ENCODE measurements at regions not wholly inside any gene's neighbourhood (a gene's known extent, or its start where the extent isn't known, plus 50 kb on each side); places are given as distances from the start of the nearest gene placed in this dataset.

- TF ChIP-seq, protein P1, sequence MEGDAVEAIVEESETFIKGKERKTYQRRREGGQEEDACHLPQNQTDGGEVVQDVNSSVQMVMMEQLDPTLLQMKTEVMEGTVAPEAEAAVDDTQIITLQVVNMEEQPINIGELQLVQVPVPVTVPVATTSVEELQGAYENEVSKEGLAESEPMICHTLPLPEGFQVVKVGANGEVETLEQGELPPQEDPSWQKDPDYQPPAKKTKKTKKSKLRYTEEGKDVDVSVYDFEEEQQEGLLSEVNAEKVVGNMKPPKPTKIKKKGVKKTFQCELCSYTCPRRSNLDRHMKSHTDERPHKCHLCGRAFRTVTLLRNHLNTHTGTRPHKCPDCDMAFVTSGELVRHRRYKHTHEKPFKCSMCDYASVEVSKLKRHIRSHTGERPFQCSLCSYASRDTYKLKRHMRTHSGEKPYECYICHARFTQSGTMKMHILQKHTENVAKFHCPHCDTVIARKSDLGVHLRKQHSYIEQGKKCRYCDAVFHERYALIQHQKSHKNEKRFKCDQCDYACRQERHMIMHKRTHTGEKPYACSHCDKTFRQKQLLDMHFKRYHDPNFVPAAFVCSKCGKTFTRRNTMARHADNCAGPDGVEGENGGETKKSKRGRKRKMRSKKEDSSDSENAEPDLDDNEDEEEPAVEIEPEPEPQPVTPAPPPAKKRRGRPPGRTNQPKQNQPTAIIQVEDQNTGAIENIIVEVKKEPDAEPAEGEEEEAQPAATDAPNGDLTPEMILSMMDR (IDR thresholded peaks at IDR 0.05): no peak
- no peaks in the 10 kb centered on the region for H3K4me1 Mint-ChIP-seq
Measured at GRCh38 chr20:48075591-48076174, 290.4 kb upstream of the SULF2 start.

DNA sequence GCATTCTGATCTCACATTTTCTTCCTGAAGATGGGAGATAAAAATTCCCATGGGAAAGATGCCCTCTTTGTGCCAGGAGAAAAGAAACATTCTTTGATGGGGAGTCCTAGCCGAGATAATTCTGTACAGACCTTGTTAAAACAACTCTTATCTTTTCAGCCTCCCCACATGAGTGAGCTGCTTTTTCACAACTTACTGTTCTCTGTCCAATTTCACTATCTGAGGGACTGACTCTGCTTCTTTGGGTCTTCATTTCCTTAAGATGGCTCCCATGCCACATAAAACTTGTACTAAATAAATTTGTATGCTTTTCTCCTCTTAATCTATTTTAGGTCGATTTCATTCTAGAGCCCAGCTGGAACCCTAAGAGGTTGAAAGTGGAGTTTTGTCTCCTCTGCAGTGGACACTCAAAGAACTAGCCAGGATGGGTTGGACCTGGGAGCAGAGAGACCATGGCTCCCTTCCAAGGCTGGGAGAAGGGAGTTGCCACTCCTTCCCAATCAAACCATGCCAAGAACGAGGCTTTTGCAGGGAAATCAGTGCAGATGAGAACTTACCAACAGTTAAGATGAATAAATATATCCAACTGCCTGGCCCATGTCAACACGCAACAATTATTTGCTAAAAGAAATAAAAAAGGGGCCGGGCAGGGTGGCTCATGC, 285.8 kb upstream of the SULF2 start:
- H3K4me1 ChIP-seq (ENCODE audit: control insufficient read depth in 1 of 2, insufficient read depth in 2 of 2, low read length in 2 of 2): no peaks in the 10 kb centered on the region
- no peak overlapping the region for H3K4me3 ChIP-seq (replicated peaks in 1 of 3; ENCODE audit: low read depth in 2 of 3, low read length in 3 of 3)
- Mint-ChIP-seq H3K4me3 (no peak overlapping the region), H3K9me3 (peaks cover 0 to 8% (median 3%) of the 10 kb centered on the region in 7 donors), H3K27me3 (ENCODE audit: low read depth in 3 of 3) (peaks cover 5 to 21% (median 6%) of the 10 kb centered on the region in 3 donors), H3K36me3 (no peaks in the 10 kb centered on the region), H3K4me1 (no peaks in the 10 kb centered on the region), H3K27ac (peak overlapping the region in 1 of 7 donors; percentile 61)
- intact Hi-C loops (cut with micrococcal nuclease): no loop called here
- H3K79me2 ChIP-seq (ENCODE audit: insufficient read depth, low read length): no peaks in the 10 kb centered on the region
- no CpG with 5 or more reads among the region's 5 CpGs for WGBS (ENCODE audit: insufficient coverage)
- H3K9ac ChIP-seq (ENCODE audit: insufficient read depth, low read length, poor library complexity, severe bottlenecking): no peak overlapping the region
- no peak for DNase-seq
- H3K4me2 ChIP-seq (replicated peaks; ENCODE audit: extremely low read depth, low read length, poor library complexity, severe bottlenecking): no peak overlapping the region
- H3K9me3 ChIP-seq (replicated peaks in 1 of 2; ENCODE audit: control insufficient read depth in 1 of 2, insufficient read depth in 1 of 2, low read length in 2 of 2): peaks cover 0 to 3% of the 10 kb centered on the region in 2 donors
- TF ChIP-seq, protein P1 (IDR thresholded peaks at IDR 0.05): no peak
- no peaks in the 10 kb centered on the region for H3K36me3 ChIP-seq (replicated peaks in 1 of 2; ENCODE audit: control insufficient read depth in 1 of 2, insufficient read depth in 2 of 2, low read length in 2 of 2)
- no peak overlapping the region for H3K27ac ChIP-seq (ENCODE audit: low read depth in 1 of 2, low read length in 2 of 2)
- H4K20me1 ChIP-seq (ENCODE audit: insufficient read depth, low read length): no peaks in the 10 kb centered on the region
- no peaks in the 10 kb centered on the region for H3K27me3 ChIP-seq (ENCODE audit: control insufficient read depth in 2 of 2, insufficient read depth in 2 of 2, low read length in 2 of 2)
- H2AFZ ChIP-seq (ENCODE audit: insufficient read depth, low read depth, low read length, poor library complexity, severe bottlenecking): no peak overlapping the region

More at GRCh38 chr20:48075591-48076174, 290.4 kb upstream of the SULF2 start:
- no peak overlapping the region for H3K9ac ChIP-seq (ENCODE audit: insufficient read depth, low read length, poor library complexity, severe bottlenecking)
- no peak overlapping the region for H3K4me3 Mint-ChIP-seq
- WGBS (ENCODE audit: insufficient coverage): 100% methylated on average over 1 of the region's 7 CpGs
- DNase-seq: no peak
- H4K20me1 ChIP-seq (ENCODE audit: insufficient read depth, low read length): no peaks in the 10 kb centered on the region
- H3K27me3 ChIP-seq (ENCODE audit: control insufficient read depth in 2 of 2, insufficient read depth in 2 of 2, low read length in 2 of 2): no peaks in the 10 kb centered on the region
- H3K36me3 ChIP-seq (replicated peaks in 1 of 2; ENCODE audit: control insufficient read depth in 1 of 2, insufficient read depth in 2 of 2, low read length in 2 of 2): no peaks in the 10 kb centered on the region
- H3K9me3 ChIP-seq (replicated peaks in 1 of 2; ENCODE audit: control insufficient read depth in 1 of 2, insufficient read depth in 1 of 2, low read length in 2 of 2): no peaks in the 10 kb centered on the region
- peaks cover 5 to 19% (median 7%) of the 10 kb centered on the region in 3 donors for H3K27me3 Mint-ChIP-seq (ENCODE audit: low read depth in 3 of 3)
- no peak overlapping the region for H3K27ac ChIP-seq (ENCODE audit: low read depth in 1 of 2, low read length in 2 of 2)
- H3K27ac Mint-ChIP-seq: no peak overlapping the region
- intact Hi-C loops (cut with micrococcal nuclease): no loop called here
- H3K4me3 ChIP-seq (replicated peaks in 1 of 3; ENCODE audit: low read depth in 2 of 3, low read length in 3 of 3): no peak overlapping the region
- peaks cover 0 to 2% (median 0%) of the 10 kb centered on the region in 7 donors for H3K9me3 Mint-ChIP-seq
- H3K36me3 Mint-ChIP-seq: no peaks in the 10 kb centered on the region
- no peaks in the 10 kb centered on the region for H3K4me1 ChIP-seq (ENCODE audit: control insufficient read depth in 1 of 2, insufficient read depth in 2 of 2, low read length in 2 of 2)
- no peak overlapping the region for H2AFZ ChIP-seq (ENCODE audit: insufficient read depth, low read depth, low read length, poor library complexity, severe bottlenecking)
- no peak overlapping the region for H3K4me2 ChIP-seq (replicated peaks; ENCODE audit: extremely low read depth, low read length, poor library complexity, severe bottlenecking)
- H3K79me2 ChIP-seq (ENCODE audit: insufficient read depth, low read length): no peaks in the 10 kb centered on the region

All from CD14-positive monocyte (primary cell).